GM21825 (cell line): ENCODE measurements at regions not wholly inside any gene's neighbourhood (a gene's known extent, or its start where the extent isn't known, plus 50 kb on each side); places are given as distances from the start of the nearest gene placed in this dataset.

ENCODE experiments used
- ATAC-seq: cut with Tn5 transposase; IDR thresholded peaks from one replicate; pipeline ENCODE4 v1.9.1; 2021; ENCODE audit warnings: mild to moderate bottlenecking, moderate library complexity; ENCODE audit not compliant: unreplicated experiment

GRCh38 chr5:71988808-71989207 lies 118.5 kb upstream of the MAP1B start:
- ATAC-seq, result no peak

DNA sequence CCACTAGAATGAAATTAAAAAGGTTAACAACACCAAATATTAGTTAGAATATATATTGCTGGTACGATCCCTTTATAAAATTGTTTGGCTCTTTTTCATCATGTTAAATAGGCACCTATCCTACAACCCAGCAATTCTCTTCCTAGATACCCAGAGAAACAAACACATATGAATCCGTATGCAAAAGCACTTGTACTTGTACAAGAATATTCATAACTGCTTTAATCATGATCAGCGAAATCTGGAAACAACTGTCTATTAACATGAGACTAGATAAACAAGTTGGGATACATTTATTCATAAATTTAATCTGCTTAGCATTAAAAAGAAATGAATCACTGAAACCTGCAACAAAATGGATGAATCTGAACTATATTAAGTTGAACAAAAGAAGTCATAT lies 113.7 kb upstream of the MAP1B start:
- no peak for ATAC-seq

DNA sequence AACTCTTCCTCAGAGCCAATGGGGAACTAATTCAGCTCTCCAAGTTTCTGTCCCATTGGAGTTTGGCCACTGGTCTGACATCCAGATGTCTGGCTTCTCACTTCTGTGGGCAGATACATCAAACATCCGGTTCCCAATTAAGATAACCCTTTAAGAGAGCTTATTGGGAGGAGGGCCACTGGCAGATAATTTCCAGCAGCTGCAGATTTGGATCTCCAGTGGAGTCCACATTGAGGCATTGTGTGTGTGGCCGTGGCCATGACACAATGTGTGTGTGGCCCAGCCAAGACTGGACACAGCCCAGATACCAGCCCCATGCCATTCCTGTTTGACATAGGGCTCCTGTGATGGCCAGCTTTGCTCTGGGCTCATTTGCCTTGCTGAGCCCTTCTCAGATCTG lies 110.5 kb upstream of the MAP1B start:
- ATAC-seq, result no peak

- no peak for ATAC-seq
These were observed 108.5 kb upstream of the MAP1B start for GRCh38 chr5:71998746-71999145.

GRCh38 chr5:72000707-72001106 lies 106.6 kb upstream of the MAP1B start:
- ATAC-seq, result no peak

DNA sequence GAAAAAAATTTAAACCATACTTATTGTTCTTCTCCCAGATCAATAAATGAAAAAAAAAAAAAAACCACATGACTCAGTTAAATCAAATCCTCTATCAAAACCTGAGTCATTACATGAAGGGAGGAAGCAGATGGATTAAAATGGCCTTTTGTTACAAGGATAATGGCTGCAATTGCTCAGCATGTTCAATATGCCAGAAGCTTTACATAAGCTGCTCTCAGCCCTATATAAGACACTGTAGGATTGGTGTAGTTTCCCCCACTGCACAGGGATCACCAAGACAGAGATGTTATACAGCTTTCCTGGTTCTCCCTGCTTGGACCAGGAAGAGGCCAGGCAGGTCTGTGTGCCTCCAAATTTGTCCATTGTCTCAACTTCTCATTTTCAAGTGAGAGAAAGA lies 101.6 kb upstream of the MAP1B start:
- no peak for ATAC-seq

GRCh38 chr5:72006361-72006760 lies 100.9 kb upstream of the MAP1B start:
- ATAC-seq, result no peak

DNA sequence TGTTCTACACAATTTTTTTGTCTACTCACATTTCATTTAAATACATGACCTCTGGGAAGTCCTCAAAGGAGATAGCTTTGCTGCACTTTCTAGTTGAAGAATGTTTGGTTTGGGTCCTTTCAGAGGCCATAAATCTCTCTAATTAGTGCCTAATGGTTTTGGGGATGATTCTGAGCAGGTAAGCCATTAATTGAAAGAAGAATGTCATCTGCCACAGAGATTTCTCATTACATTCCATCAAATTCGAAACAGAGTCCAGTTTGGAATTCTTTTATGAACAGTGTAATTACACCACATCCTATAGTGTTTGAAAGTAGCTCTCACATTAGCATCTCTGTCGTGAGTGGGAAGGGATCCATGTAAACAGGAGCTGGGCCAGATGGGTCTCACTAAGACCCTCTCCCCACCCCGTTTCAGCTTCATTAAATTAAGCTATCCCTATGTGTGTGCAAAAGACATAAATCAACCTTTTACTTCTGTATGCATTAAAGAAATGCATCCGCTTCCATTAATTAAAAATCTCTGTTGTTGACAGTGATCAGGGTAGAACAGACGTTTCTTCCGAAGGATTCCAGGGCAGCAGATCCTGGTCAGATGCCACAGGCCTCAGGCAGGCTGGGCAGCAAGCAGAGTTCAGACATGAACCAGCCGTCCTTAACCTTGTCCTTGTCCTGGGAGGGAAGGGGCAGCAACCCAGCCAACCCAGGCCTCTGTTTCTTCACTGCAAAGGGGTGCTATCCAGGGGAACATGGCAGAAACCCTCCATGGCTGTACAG lies 99.8 kb upstream of the MAP1B start:
- ATAC-seq, result no peak

DNA sequence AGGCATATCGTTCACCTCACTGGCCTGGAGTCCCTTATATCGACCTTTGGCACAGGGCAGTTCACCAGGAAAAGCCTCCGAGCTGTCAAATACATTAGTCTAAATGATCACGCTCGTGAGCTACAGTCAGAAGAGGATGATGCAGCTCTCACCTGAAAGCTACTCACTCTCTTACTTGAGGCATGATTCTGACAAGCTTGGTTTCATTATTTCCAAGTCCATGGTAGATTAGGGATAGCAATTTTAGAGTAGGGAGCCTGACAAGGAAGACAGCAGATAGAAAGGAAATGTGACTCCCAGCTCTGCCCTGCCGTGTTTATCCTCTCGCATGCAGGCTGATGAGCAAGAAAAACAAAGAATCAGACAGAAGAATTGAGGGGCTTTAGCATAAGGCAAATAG lies 98.0 kb upstream of the MAP1B start:
- no peak for ATAC-seq

DNA sequence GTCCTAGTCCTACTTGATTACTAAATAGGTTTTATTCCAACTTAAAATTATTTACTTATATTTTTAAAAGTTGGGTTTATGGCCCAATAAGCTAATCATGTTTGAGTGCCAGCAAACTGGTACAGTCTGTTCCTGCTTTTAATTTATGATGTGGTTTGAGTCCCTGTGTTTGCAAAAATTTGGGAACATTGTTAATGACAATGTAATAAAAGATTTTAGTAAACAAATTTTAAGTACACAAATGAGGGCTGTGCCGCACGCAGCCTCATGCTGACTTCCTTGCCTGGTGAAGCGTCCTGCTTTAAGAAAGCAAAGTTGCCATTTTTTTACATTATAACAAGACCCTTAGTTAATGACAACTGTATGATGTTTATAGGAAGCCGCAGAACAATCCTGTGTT lies 96.8 kb upstream of the MAP1B start:
- ATAC-seq, result no peak

DNA sequence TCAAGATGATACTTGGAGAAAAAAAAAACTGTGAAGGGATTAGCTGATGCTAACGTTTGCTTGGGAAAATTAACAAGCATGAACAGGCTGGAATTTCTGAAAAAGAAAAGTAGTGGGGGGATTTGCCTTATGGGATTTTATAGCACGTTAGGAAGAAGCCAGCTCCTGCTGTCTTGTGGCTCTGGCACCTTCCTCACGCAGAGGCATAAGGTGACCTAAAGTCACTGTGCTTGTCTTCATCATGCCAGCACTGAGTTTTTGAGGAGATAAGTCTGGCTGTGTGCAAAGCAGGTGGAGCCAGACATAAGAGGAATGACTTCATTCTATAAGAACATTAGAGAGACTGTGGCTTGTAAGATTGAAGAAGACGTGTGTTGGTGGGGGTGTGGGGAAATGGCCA lies 94.4 kb upstream of the MAP1B start:
- no peak for ATAC-seq

DNA sequence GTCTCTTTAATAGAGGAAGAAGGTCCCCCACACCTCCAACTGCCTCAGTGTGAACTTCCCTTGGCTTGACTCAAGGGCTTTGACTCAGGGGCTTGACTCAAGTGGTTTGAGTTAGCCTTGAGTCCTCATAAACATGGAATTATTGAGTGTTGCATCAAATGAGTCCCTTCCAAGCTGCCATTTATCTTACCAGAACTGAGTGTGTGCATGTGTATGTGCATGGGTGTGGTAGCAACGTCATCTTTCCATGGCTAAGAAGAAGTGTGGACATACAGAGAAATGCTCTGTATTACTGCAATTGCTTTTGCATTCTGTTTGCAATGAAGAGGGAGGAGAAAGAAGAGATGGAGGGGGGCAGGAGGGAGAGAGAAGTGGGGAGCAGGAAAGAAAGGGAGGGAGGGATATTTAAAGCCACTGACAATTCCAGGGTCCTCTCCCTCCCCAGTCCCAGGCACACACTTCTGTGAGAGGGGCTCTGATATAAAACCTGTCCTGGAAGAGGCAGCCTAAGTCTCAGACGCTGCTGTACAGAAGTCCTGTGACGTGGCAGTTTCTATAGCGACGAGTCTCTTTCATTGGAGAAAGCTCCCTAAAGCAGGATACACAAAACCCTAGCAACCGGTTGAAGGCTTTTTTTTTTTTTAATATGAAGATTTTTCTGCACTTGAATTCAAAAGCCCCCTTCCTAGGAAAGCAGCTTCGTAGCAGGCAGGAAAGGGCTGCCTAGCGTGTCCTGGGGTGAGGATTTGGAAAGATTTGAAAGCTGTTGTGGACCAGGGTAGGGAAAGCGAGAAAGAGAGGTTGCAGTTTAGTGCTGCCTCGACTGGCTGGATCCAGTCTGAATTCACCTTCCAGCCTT lies 93.3 kb upstream of the MAP1B start:
- no peak for ATAC-seq

- ATAC-seq, result no peak
These were observed 92.1 kb upstream of the MAP1B start for GRCh38 chr5:72015103-72015548.

DNA sequence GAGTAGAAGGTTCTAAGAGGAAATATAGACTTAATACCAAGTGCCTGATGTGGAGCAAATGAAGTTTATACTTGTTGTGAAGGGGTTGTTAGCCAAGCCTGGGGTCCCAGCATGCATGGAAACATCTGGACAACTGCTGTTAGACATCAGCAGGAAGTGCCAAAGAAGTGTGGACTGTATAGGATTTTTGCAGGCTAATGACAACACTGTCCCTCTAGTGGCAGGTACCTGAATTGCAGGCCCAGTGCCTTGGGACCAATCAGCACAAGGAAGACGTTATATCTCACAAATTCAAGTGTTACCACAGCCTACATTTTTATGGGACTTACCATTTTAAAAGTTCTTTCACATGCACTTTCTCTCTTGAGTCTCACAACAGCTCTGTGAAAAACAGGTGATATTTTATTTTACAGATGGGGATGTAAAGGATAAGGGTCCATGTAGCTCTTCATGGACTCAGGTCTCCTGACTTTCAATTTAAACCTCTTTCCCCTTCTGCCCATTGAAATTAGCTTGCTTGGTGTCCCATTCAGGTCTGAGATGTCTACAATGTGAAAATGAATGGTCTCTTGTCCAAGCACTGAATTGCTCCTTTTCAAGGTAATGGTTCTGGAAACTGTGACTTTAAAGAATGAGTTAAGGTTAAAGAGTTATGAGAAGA lies 89.0 kb upstream of the MAP1B start:
- no peak for ATAC-seq

DNA sequence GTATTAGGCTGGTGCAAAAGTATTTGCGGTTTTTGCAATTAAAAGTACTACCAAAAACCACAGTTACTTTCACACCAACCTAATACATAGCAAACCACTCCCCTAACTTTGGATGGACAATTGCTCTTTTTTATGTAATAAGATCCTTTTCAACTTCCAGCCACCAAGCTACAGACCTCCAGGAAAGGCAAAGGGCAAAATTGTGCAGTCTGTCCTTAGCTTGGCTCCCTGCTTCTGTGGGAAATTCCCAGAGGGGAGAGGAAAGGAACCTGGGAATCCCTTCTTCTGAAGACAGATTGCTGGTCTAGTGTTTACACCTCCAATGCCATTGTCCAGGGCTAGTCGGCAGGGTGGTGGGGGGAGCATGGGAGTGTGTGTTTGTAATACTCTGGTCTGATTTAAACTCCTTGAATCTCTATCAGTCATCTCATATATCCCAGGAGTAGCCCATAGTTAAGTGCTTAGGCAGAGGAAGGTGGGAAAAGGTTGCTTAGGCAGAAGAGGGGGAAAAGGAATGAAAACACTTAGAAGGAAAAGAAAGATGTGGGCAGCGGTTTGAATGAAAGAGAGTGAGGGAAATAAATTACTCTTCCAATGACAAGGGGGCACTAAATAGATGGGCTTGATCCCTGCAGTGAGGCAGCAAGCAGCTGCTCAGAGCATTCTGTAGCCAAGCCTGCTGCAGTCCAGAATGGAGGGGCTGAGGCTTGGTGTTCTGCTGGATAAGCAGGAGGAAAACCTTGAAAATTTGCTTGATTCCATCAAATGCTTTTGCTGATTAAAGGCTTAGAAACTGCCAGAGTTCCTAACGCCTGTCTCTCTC lies 86.9 kb upstream of the MAP1B start:
- ATAC-seq, result no peak

DNA sequence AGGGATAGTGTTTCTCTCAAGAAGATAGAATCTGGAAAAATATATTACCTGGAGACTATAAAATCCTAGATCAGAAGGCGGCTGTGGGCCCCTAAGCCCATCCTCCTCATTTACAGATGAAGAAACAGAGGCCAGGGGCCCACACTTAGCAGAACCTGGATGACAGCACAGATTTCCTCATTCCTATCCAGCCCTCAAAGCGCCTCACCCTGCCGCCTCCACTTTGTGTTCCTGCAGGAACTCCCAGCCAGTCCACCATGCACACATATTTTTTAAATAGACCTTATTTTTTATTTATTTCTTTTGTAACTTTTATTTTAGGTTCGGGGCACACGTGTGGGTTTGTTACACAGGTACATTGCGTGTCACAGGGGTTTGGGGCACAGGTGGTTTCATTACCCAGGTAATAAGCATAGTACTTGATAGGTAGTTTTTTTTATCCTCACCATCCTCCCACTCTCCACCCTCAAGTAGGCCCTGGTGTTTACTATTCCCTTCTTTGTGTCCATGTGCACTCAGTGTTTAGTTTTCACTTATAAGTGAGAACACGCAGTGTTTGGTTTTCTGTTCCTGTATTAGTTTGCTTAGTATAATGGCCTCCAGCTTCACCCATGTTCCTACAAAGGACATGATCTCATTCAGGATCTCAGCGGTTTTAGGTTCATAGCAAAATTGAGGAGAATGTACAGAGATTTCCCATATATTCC lies 85.5 kb upstream of the MAP1B start:
- no peak for ATAC-seq

GRCh38 chr5:72028382-72028781 lies 78.9 kb upstream of the MAP1B start:
- ATAC-seq, result no peak

DNA sequence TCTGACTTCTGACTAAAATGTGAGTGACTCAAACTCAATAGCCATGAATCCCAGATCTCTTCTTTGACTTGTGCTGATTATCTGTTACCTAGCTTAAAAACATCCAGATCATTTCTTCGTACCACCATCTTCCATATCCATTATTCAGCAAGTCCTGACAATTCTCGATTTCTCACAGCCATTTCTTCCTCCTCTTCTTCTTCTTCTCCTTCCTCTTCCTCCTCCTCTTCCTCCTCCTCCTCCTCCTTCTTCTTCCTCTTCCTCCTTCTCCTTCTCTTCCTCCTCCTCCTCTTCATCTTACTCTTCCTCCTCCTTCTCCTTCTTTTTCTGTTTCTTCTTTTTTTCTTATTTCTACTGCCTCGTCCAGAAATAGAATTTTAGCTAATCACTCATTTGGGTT lies 77.0 kb upstream of the MAP1B start:
- ATAC-seq, result no peak

GRCh38 chr5:72032788-72033187 lies 74.5 kb upstream of the MAP1B start:
- no peak for ATAC-seq

- no peak for ATAC-seq
These were observed 72.5 kb upstream of the MAP1B start for GRCh38 chr5:72034770-72035169.
